ENCODE measurements at regions not wholly inside any gene's neighbourhood (a gene's known extent, or its start where the extent isn't known, plus 50 kb on each side); places are given as distances from the start of the nearest gene placed in this dataset.

- TF ChIP-seq, protein P1, sequence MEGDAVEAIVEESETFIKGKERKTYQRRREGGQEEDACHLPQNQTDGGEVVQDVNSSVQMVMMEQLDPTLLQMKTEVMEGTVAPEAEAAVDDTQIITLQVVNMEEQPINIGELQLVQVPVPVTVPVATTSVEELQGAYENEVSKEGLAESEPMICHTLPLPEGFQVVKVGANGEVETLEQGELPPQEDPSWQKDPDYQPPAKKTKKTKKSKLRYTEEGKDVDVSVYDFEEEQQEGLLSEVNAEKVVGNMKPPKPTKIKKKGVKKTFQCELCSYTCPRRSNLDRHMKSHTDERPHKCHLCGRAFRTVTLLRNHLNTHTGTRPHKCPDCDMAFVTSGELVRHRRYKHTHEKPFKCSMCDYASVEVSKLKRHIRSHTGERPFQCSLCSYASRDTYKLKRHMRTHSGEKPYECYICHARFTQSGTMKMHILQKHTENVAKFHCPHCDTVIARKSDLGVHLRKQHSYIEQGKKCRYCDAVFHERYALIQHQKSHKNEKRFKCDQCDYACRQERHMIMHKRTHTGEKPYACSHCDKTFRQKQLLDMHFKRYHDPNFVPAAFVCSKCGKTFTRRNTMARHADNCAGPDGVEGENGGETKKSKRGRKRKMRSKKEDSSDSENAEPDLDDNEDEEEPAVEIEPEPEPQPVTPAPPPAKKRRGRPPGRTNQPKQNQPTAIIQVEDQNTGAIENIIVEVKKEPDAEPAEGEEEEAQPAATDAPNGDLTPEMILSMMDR (IDR thresholded peaks at IDR 0.05), result no peak
- Histone ChIP-seq H3K27ac (no peak overlapping the region), H3K36me3 (no peaks in the 10 kb centered on the region), H3K4me1 (ENCODE audit: control insufficient read depth in 1 of 2, low read depth in 2 of 2) (no peaks in the 10 kb centered on the region), H3K4me3 (no peak overlapping the region), H3K27me3 (replicated peaks; ENCODE audit: insufficient read depth) (no peaks in the 10 kb centered on the region), H3K9me3 (no peaks in the 10 kb centered on the region)
- ATAC-seq (ENCODE audit: insufficient number of reproducible peaks, low FRiP score, low read depth) (no peak), DNase-seq (ENCODE audit: low spot score) (no peak)
These were observed 552.1 kb downstream of the DCDC2C start for GRCh38 chr2:4255491-4255890.

DNA sequence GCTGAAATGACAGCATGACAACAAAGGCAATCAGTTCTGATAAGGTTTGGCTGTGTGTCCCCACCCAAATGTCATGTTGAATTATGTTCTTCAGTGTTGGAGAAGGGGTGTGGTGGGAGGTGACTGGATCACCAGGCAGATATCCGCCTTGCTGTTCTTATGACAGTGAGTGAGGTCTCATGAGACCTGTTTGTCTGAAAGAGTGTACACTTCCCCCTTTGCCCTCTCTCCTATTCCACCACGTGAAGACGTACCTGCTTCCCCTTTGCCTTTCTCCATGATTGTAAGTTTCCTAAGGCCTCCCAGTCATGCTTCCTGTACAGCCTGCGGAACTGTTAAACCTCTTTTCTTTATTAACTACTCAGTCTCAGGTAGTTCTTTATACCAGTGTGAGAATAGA is 553.0 kb downstream of the DCDC2C start:
- TF ChIP-seq, protein P1 (IDR thresholded peaks at IDR 0.05), result no peak
- Histone ChIP-seq H3K27me3 (replicated peaks; ENCODE audit: insufficient read depth) (no peaks in the 10 kb centered on the region), H3K36me3 (no peaks in the 10 kb centered on the region), H3K27ac (no peak overlapping the region), H3K9me3 (no peaks in the 10 kb centered on the region), H3K4me1 (ENCODE audit: control insufficient read depth in 1 of 2, low read depth in 2 of 2) (no peaks in the 10 kb centered on the region), H3K4me3 (no peak overlapping the region)
- DNase-seq (ENCODE audit: low spot score) (no peak), ATAC-seq (ENCODE audit: insufficient number of reproducible peaks, low FRiP score, low read depth) (no peak)

- Histone ChIP-seq H3K27ac (no peak overlapping the region), H3K4me3 (no peak overlapping the region)
These were observed 555.2 kb downstream of the DCDC2C start for GRCh38 chr2:4258563-4258962.

DNA sequence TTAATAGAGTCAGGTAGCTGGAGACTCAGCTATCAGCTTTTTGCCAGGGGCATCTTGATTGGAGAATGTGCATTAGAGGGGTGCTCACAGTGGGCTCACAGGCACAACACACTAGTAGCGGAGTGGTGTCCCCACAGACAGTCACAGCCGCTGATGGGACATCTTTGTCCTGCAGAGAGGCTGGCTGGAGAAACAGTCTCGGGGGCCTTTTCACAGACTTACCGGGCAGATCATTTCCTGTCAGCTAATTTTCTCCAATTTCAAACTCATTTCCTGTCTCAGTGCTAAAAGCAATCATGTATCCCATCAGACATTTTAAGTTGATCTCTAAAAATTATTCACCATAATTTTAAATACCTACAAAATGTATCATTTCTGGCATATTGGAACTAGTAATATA is 562.6 kb downstream of the DCDC2C start:
- ATAC-seq (ENCODE audit: insufficient number of reproducible peaks, low FRiP score, low read depth), result no peak
- H3K4me3 ChIP-seq, result no peak overlapping the region
- no peak overlapping the region for H3K27ac ChIP-seq
- no peaks in the 10 kb centered on the region for H3K27me3 ChIP-seq (replicated peaks; ENCODE audit: insufficient read depth)
- H3K9me3 ChIP-seq, result no peaks in the 10 kb centered on the region
- TF ChIP-seq, protein P1 (IDR thresholded peaks at IDR 0.05), result no peak
- no peaks in the 10 kb centered on the region for H3K4me1 ChIP-seq (ENCODE audit: control insufficient read depth in 1 of 2, low read depth in 2 of 2)
- H3K36me3 ChIP-seq, result no peaks in the 10 kb centered on the region
- no peak for DNase-seq (ENCODE audit: low spot score)

More at GRCh38 chr2:4258563-4258962, 555.2 kb downstream of the DCDC2C start:
- TF ChIP-seq, protein P1 (IDR thresholded peaks at IDR 0.05), result no peak
- H3K9me3 ChIP-seq, result no peaks in the 10 kb centered on the region
- no peaks in the 10 kb centered on the region for H3K4me1 ChIP-seq (ENCODE audit: control insufficient read depth in 1 of 2, low read depth in 2 of 2)
- H3K36me3 ChIP-seq, result no peaks in the 10 kb centered on the region
- DNase-seq (ENCODE audit: low spot score) (no peak), ATAC-seq (ENCODE audit: insufficient number of reproducible peaks, low FRiP score, low read depth) (no peak)
- H3K27me3 ChIP-seq (replicated peaks; ENCODE audit: insufficient read depth), result no peaks in the 10 kb centered on the region

DNA sequence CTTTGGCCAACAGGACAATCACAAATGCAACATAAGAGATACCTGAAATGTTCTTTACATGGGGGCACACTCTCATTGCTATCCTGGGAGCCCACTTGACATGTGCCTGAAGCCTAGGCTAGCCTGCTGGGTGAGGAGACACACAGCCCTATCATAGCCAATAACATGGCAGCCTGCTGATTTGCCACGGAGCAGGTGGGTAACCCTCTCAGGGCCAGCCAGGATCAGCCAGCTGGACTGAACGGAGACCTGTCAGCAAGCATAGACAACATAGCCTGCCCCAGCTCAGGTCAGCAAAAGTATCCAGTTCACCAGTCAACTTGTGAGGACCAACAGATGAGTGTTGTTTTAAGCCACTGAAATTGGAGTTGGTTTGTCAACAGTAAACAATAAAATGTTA is 566.5 kb downstream of the DCDC2C start:
- DNase-seq (ENCODE audit: low spot score) (no peak), ATAC-seq (ENCODE audit: insufficient number of reproducible peaks, low FRiP score, low read depth) (no peak)
- H3K4me3 ChIP-seq, result no peak overlapping the region
- no peaks in the 10 kb centered on the region for H3K36me3 ChIP-seq
- H3K27ac ChIP-seq, result no peak overlapping the region
- TF ChIP-seq, protein P1 (IDR thresholded peaks at IDR 0.05), result no peak
- H3K4me1 ChIP-seq (ENCODE audit: control insufficient read depth in 1 of 2, low read depth in 2 of 2), result no peaks in the 10 kb centered on the region
- H3K27me3 ChIP-seq (replicated peaks; ENCODE audit: insufficient read depth), result no peaks in the 10 kb centered on the region
- H3K9me3 ChIP-seq, result no peaks in the 10 kb centered on the region

All from thoracic aorta (tissue), 2 donors.